Neural progenitor cell (in vitro differentiated cells): ENCODE measurements at regions not wholly inside any gene's neighbourhood (a gene's known extent, or its start where the extent isn't known, plus 50 kb on each side); places are given as distances from the start of the nearest gene placed in this dataset.

Source experiments
- CTCF ChIP-seq: fragments of 200-600 bp; sonication (generic); IDR thresholded peaks from 2 replicates; pipeline ENCODE4 v1.5.1; 2017; ENCODE audit warnings: antibody characterized with exemption, mild to moderate bottlenecking
- EZH2 ChIP-seq: fragments of 200-600 bp; sonication (generic); IDR thresholded peaks from 2 replicates; pipeline ENCODE4 v1.6.1; 2017; ENCODE audit warnings: antibody characterized with exemption, mild to moderate bottlenecking, moderate library complexity
- EZH2phosphoT487 ChIP-seq: fragments of 200-600 bp; sonication (generic); IDR thresholded peaks from 2 replicates; pipeline ENCODE4 v1.6.1; 2017; ENCODE audit warnings: antibody characterized with exemption

GRCh38 chr2:235357881-235358280 is 136.0 kb upstream of the AGAP1 start:
- TF ChIP-seq CTCF (no peak), EZH2 (no peak), EZH2phosphoT487 (no peak)
